Panc1 (cell line): ENCODE measurements at regions not wholly inside any gene's neighbourhood (a gene's known extent, or its start where the extent isn't known, plus 50 kb on each side); places are given as distances from the start of the nearest gene placed in this dataset.

Experiments used
- ATAC-seq: fragments of 200-7000 bp; cut with Tn5 transposase; 2 replicates; pipeline ENCODE4 v1.9.1; 2020; ENCODE audit warnings: mild to moderate bottlenecking, moderate library complexity
- BruUV-seq: library from RNA; stranded (reverse); fragments of 400-500 nt; replicated peaks from 2 replicates; lab custom pipeline; 2021; lab: Mats Ljungman, UMichigan
- CTCF ChIA-PET: fragments of 300-600 bp; sonication (Branson Sonifier 250); formaldehyde crosslinking; loops from one replicate; lab custom pipeline; 2022; ENCODE audit warnings: antibody characterized with exemption; lab: Charles Lee
- POLR2A ChIA-PET: fragments of 300-600 bp; sonication (Branson Sonifier 250); formaldehyde crosslinking; loops from one replicate; lab custom pipeline; 2022; ENCODE audit warnings: antibody characterized with exemption; lab: Charles Lee
- DNase-seq: peaks from one replicate; pipeline ENCODE4 v3.0.0-alpha.2; 2010; ENCODE audit warnings: low read depth, low spot score
- H3K27ac ChIP-seq: 2 replicates; pipeline ENCODE4 v1.5.1; 2011; ENCODE audit warnings: mild to moderate bottlenecking, low read length, inconsistent platforms
- H3K27me3 ChIP-seq: fragments of 200-500 bp; sonication (Bioruptor generic); 2 replicates; pipeline ENCODE4 v1.6.0; 2014; ENCODE audit warnings: low read length, inconsistent platforms; ENCODE audit not compliant: control insufficient read depth, insufficient read depth
- H3K36me3 ChIP-seq: fragments of 200-500 bp; sonication (Bioruptor generic); 2 replicates; pipeline ENCODE4 v1.5.1; 2014; ENCODE audit warnings: inconsistent platforms, mild to moderate bottlenecking, low read length, moderate library complexity; ENCODE audit not compliant: control insufficient read depth, insufficient read depth
- H3K4me1 ChIP-seq: 2 replicates; pipeline ENCODE4 v1.5.1; 2011; ENCODE audit warnings: inconsistent platforms, mild to moderate bottlenecking, low read length, moderate library complexity; ENCODE audit not compliant: control insufficient read depth, insufficient read depth
- H3K4me3 ChIP-seq, 2 experiments: 2 replicates each; pipeline ENCODE4 v1.5.1; 2011 to 2012; ENCODE audit warnings: low read depth in 2 of 2, low read length in 2 of 2, mild to moderate bottlenecking in 2 of 2, inconsistent platforms in 1 of 2, moderate library complexity in 1 of 2
- H3K9me3 ChIP-seq: fragments of 200-500 bp; sonication (Bioruptor generic); 2 replicates; pipeline ENCODE4 v1.5.1; 2014; ENCODE audit warnings: low read depth, mild to moderate bottlenecking, inconsistent platforms, low read length, moderate library complexity; ENCODE audit not compliant: control insufficient read depth, insufficient read depth
- CTCF ChIP-seq: fragments of 450-650 bp; IDR thresholded peaks from 2 replicates; pipeline ENCODE4 v1.5.1; 2017; ENCODE audit warnings: mild to moderate bottlenecking
- POLR2AphosphoS5 ChIP-seq: IDR thresholded peaks from 2 replicates; pipeline ENCODE4 v1.6.1; 2012; ENCODE audit warnings: mild to moderate bottlenecking, low read depth, low read length, moderate library complexity
- REST ChIP-seq, 2 experiments: IDR thresholded peaks; 2 replicates each; pipeline ENCODE4 v1.6.1; 2011 to 2012; ENCODE audit warnings: low read depth in 2 of 2, control low read depth in 1 of 2, low read length in 1 of 2, mild to moderate bottlenecking in 1 of 2, moderate library complexity in 1 of 2; ENCODE audit not compliant: insufficient read depth in 1 of 2
- SIN3A ChIP-seq: IDR thresholded peaks from 2 replicates; pipeline ENCODE4 v1.6.1; 2012; ENCODE audit warnings: low read depth, mild to moderate bottlenecking, low read length, moderate library complexity, borderline replicate concordance; ENCODE audit not compliant: insufficient read depth
- TCF7L2 ChIP-seq: IDR thresholded peaks from 2 replicates; pipeline ENCODE4 v1.6.1; 2011; ENCODE audit warnings: mild to moderate bottlenecking, low read depth, low read length, inconsistent platforms
- in situ Hi-C: cut with HindIII; loops from 2 replicates; pipeline ENCODE4 v1.10.0; 2016; ENCODE audit warnings: low sequenced_read_pairs, low pct_unique_long_range_greater_than_20kb
- intact Hi-C: fragments of 100-400 bp; cut with micrococcal nuclease; formaldehyde crosslinking; loops from one replicate; pipeline ENCODE4 v1.10.0; 2022; ENCODE audit not compliant: unreplicated experiment

DNA sequence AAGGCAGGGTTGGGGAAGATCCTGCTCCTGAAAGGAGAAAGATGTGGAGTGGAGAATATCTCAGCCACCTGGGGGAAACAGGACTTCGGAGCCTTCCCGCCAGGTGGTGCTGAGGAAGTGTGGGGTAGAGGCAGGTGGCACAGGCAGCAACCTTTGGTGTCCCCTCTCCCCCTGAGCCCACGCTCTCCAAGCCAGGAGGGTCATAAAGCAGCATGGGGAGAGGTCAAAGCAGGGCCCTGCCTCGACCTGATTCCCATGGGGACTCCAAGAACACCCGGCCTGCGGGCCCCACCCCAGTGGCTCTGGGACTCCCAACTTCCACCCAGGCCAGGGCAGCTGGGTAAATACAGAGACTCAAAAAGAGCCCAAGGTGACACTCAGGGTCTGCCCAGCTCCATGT lies 54.3 kb upstream of the SLC66A3 start:
- no peak for TF ChIP-seq TCF7L2
- TF ChIP-seq SIN3A = no peak
- no peak for TF ChIP-seq CTCF
- no peak for TF ChIP-seq POLR2AphosphoS5
- no peak for TF ChIP-seq REST (IDR thresholded peaks at IDR 0.05; ENCODE audit: insufficient read depth in 1 of 2, low read depth in 2 of 2, low read length in 1 of 2)
- Histone ChIP-seq H3K4me1 (no peaks in the 10 kb centered on the region), H3K27me3 (no peaks in the 10 kb centered on the region), H3K9me3 (no peaks in the 10 kb centered on the region), H3K4me3 (no peak overlapping the region), H3K27ac (no peak overlapping the region), H3K36me3 (no peaks in the 10 kb centered on the region)
- ChIA-PET POLR2A (no interaction called here), CTCF (interaction anchor here (0.5 kb wide), 1 partner anchor 173 kb away, joined by 7 read pairs; no protein-coding TSS in a partner anchor)
- in situ Hi-C loops (no loop called here), intact Hi-C loops (no loop called here)
- no peak for DNase-seq
- no peak for ATAC-seq
- BruUV-seq = no TSS peak

- Histone ChIP-seq H3K27me3 (no peaks in the 10 kb centered on the region), H3K4me3 (no peak overlapping the region), H3K4me1 (no peaks in the 10 kb centered on the region), H3K27ac (no peak overlapping the region), H3K9me3 (no peaks in the 10 kb centered on the region), H3K36me3 (no peaks in the 10 kb centered on the region)
- ChIA-PET CTCF (no interaction called here), POLR2A (no interaction called here)
- in situ Hi-C loops = no loop called here
- intact Hi-C loops = no loop called here
- ATAC-seq (no peak), DNase-seq (no peak)
- TF ChIP-seq POLR2AphosphoS5 (no peak), SIN3A (no peak), CTCF (no peak), TCF7L2 (no peak), REST (IDR thresholded peaks at IDR 0.05; ENCODE audit: insufficient read depth in 1 of 2, low read depth in 2 of 2, low read length in 1 of 2) (no peak)
- BruUV-seq = no TSS peak
Measured at GRCh38 chr2:11101430-11101829, 53.8 kb upstream of the SLC66A3 start.
